ENCODE measurements at regions not wholly inside any gene's neighbourhood (a gene's known extent, or its start where the extent isn't known, plus 50 kb on each side); places are given as distances from the start of the nearest gene placed in this dataset.

GRCh38 chr3:182628531-182628930 lies 164.8 kb upstream of the ATP11B start:
- Histone ChIP-seq H2AFZ (replicated peaks; ENCODE audit: low read length, poor library complexity) (no peak overlapping the region), H3K14ac (replicated peaks; ENCODE audit: low read depth, low read length) (no peak overlapping the region), H3K4me3 (ENCODE audit: insufficient read depth, low read depth, low read length) (no peak overlapping the region), H3K36me3 (ENCODE audit: control insufficient read depth, insufficient read depth, low read length) (no peaks in the 10 kb centered on the region), H3K79me1 (ENCODE audit: low read depth in 1 of 2, low read length in 2 of 2) (no peaks in the 10 kb centered on the region), H3K9me3 (ENCODE audit: control insufficient read depth, insufficient read depth, low read length) (no peaks in the 10 kb centered on the region), H4K8ac (ENCODE audit: low read depth in 2 of 2, low read length in 2 of 2) (no peak overlapping the region), H3K9me1 (ENCODE audit: insufficient read depth, low read length) (no peaks in the 10 kb centered on the region), H3K4ac (ENCODE audit: low read depth, low read length) (no peak overlapping the region), H3K4me2 (ENCODE audit: low read depth, low read length) (no peak overlapping the region), H2AK5ac (ENCODE audit: low read depth, low read length) (no peak overlapping the region), H3K27me3 (ENCODE audit: control insufficient read depth, insufficient read depth, low read length) (no peaks in the 10 kb centered on the region), H2BK15ac (ENCODE audit: low read depth, low read length) (no peak overlapping the region), H4K5ac (ENCODE audit: low read depth, low read length) (no peak overlapping the region), H2AK9ac (replicated peaks; ENCODE audit: low read depth, low read length, poor library complexity) (no peak overlapping the region), H2BK120ac (ENCODE audit: low read depth, low read length) (no peak overlapping the region), H3K56ac (ENCODE audit: extremely low read depth, insufficient read depth, low read length) (no peak overlapping the region), H4K91ac (ENCODE audit: insufficient read depth, low read depth, low read length) (no peak overlapping the region), H2BK5ac (ENCODE audit: low read depth, low read length, poor library complexity, severe bottlenecking) (no peak overlapping the region), H3K4me1 (ENCODE audit: control insufficient read depth, insufficient read depth, low read length) (no peaks in the 10 kb centered on the region), H3K27ac (ENCODE audit: insufficient read depth, low read length) (no peak overlapping the region), H3K23ac (ENCODE audit: low read depth, low read length) (no peak overlapping the region), H3K9ac (ENCODE audit: low read depth, low read length) (no peak overlapping the region), H2BK20ac (ENCODE audit: low read depth, low read length) (no peak overlapping the region), H4K20me1 (ENCODE audit: insufficient read depth, low read length) (no peaks in the 10 kb centered on the region), H3K18ac (ENCODE audit: low read depth, low read length) (no peak overlapping the region)
- no peak for TF ChIP-seq CHD1 (IDR thresholded peaks at IDR 0.05; ENCODE audit: low read depth, low read length)
- no peak for TF ChIP-seq CEBPB (IDR thresholded peaks at IDR 0.05; ENCODE audit: low read depth, low read length)
- TF ChIP-seq BHLHE40 (IDR thresholded peaks at IDR 0.05; ENCODE audit: low read depth, low read length), result no peak
- no peak for TF ChIP-seq NFE2L2 (IDR thresholded peaks at IDR 0.05; ENCODE audit: low read depth, low read length)
- no peak for TF ChIP-seq POLR2A (IDR thresholded peaks at IDR 0.05; ENCODE audit: low read depth, low read length)
- no peak for TF ChIP-seq FOS (IDR thresholded peaks at IDR 0.05; ENCODE audit: low read depth, low read length)
- TF ChIP-seq, protein P1, sequence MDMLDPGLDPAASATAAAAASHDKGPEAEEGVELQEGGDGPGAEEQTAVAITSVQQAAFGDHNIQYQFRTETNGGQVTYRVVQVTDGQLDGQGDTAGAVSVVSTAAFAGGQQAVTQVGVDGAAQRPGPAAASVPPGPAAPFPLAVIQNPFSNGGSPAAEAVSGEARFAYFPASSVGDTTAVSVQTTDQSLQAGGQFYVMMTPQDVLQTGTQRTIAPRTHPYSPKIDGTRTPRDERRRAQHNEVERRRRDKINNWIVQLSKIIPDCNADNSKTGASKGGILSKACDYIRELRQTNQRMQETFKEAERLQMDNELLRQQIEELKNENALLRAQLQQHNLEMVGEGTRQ (IDR thresholded peaks at IDR 0.05; ENCODE audit: low read depth, low read length), result no peak
- no peak for TF ChIP-seq ELK1 (IDR thresholded peaks at IDR 0.05; ENCODE audit: borderline replicate concordance, low read depth, low read length)
- TF ChIP-seq MAFK (IDR thresholded peaks at IDR 0.05; ENCODE audit: low read depth, low read length), result no peak
- intact Hi-C loops (cut with micrococcal nuclease), result no loop called here
- WGBS, 2 experiments (ENCODE audit: extremely low coverage in 2 of 2, insufficient read length in 1 of 2), result 80% methylated on average over 1 of the region's 2 CpGs; no CpG with 5 or more reads in 1 of the 2 experiments
- dilution Hi-C loops (cut with HindIII; ENCODE audit: low sequenced_read_pairs, unreplicated experiment), result no loop called here
- ATAC-seq (ENCODE audit: low read depth) (no peak), DNase-seq (no peak)
- ChIA-PET POLR2A (ENCODE audit: unreplicated experiment) (no interaction called here), CTCF (no interaction called here)
- BruUV-seq (replicated peaks), result no TSS peak
- in situ Hi-C loops (cut with MboI; ENCODE audit: low sequenced_read_pairs), result no loop called here
